ENCODE measurements at regions not wholly inside any gene's neighbourhood (a gene's known extent, or its start where the extent isn't known, plus 50 kb on each side); places are given as distances from the start of the nearest gene placed in this dataset.

DNA sequence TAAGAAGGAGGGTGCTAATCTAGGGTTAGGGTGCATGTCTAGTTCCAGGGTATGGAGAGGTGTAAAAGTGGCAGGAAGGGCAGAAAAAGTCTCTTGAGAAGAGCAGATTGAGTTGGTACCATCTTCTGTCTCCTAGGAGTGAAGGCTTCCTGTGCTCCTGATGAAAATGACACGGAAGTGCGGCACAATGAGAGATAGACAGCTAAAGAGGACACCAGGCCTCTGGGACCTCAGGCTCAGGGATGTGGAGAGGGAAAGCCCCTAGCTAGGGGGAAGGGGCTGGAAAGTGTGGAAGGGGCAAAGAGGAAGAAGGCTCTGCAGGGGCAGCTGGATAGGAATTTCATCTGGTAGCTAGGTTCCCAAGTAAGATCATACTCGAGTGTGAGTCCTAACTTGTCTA is 498.3 kb upstream of the EEF2KMT start:
- DNase-seq (ENCODE audit: low spot score) = no peak

GRCh38 chr16:5590416-5590815 is 492.8 kb upstream of the EEF2KMT start:
- no peak for DNase-seq (ENCODE audit: low spot score)

DNA sequence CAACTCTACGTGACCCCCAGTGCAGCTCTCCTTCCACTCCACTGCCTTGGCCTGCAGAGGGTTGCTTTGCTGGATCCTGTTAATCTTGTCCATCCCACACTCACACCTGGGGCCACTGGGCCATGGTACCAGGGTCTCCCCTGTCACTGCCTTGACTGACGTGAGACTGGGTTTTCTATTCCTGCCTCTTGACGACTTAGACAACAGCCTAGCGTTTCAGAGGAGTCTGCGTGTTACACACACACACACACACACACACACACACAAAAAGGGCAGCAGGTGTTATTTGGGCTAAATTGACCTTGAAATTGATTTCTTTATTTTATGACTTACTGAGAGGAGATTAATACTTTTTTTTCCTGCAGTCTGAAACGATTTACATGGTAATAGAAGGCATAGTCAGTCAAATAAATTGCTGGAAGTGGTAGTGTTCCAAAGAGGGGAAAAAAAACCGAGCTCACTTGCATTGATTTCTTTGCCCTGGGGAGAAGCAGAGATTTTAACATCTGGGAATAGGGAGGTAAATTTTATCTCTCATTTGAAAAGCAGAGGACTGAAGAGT is 492.3 kb upstream of the EEF2KMT start:
- DNase-seq (ENCODE audit: low spot score) = no peak

- DNase-seq (ENCODE audit: low spot score) = no peak
These were observed 486.5 kb upstream of the EEF2KMT start for GRCh38 chr16:5584109-5584508.

GRCh38 chr16:5582529-5582928 is 484.9 kb upstream of the EEF2KMT start:
- no peak for DNase-seq (ENCODE audit: low spot score)

- DNase-seq (ENCODE audit: low spot score) = no peak
These were observed 484.3 kb upstream of the EEF2KMT start for GRCh38 chr16:5581908-5582307.

DNA sequence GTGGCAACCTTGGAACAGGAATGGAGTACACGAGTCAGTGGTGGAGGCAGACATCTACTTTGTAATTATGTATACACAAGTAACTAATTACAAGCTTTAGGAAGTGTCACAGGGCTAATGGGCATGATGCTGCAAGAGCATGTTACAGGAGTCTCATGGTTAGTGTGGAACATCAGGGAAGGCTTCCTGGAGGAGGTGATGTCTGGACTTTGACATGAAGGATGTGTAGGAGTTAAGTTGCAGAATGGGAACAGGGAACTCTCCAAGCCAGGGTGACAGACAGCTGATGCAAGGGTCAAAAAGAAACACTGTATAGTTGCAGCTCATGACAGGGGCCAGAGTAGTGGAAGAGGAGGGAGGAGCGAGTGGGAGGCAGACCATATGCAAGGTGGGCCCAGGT is 483.8 kb upstream of the EEF2KMT start:
- DNase-seq (ENCODE audit: low spot score) = no peak

GRCh38 chr16:5580772-5581171 is 483.2 kb upstream of the EEF2KMT start:
- DNase-seq (ENCODE audit: low spot score) = no peak

DNA sequence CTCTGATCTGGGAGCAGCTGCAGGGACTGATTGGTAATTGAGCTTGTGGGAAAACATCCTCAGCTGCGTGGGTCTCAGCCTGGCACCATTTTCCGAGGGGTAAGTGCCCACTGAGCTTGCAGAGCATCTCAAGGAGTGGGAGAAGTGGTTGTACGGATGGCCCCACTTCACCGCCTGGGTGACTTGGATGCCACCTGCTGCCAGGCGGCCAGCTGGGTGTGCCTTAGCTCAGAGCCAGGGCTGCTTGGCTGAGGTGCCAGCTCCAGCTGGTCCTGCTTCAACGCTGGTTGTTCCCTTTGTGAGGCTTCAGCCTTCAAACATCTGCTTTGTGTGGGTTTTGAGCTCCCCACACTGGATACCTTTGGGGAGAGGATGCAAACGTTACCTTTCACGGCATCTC is 482.7 kb upstream of the EEF2KMT start:
- no peak for DNase-seq (ENCODE audit: low spot score)

- DNase-seq (ENCODE audit: low spot score) = no peak
These were observed 481.4 kb upstream of the EEF2KMT start for GRCh38 chr16:5578980-5579379.

DNA sequence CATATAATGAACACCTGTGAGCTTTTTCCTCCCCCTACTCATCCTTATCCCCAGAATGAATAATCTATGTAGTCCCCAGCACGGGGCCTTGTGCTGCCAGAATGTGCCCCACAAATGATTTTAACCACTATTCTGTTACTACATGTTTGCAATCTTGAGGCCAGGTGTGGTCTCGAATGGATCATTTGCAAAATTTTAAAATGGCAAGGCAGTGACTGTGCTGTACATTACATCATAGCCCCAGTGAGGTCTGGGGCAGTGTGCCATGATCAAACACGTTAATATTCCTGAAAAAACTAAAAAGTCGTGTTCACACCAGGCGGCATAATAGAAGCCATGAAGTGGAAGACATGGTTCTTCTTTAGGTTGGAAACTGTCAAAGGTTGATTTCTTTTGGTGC is 479.9 kb upstream of the EEF2KMT start:
- DNase-seq (ENCODE audit: low spot score) = no peak

- no peak for DNase-seq (ENCODE audit: low spot score)
These were observed 478.2 kb upstream of the EEF2KMT start for GRCh38 chr16:5575646-5576245.

DNA sequence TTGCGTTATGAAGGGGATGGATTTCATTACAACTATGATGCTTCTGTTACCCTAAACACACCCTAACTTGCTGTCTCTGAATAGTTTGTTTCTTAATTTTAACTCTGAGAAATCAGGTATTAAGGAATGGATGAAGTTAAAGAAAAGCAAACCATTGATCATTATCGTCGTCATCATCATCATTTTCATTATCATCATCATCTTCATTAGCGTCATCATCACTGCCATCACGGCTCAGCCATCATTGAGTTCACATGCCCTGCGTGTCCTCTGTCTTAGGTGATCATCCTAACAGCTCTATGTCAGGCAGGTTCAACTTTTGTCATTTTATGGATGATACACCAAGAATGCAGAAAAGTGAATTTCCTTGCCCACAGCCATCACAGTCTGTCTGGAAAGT is 477.5 kb upstream of the EEF2KMT start:
- no peak for DNase-seq (ENCODE audit: low spot score)

- DNase-seq (ENCODE audit: low spot score) = no peak
These were observed 474.5 kb upstream of the EEF2KMT start for GRCh38 chr16:5572056-5572455.

DNA sequence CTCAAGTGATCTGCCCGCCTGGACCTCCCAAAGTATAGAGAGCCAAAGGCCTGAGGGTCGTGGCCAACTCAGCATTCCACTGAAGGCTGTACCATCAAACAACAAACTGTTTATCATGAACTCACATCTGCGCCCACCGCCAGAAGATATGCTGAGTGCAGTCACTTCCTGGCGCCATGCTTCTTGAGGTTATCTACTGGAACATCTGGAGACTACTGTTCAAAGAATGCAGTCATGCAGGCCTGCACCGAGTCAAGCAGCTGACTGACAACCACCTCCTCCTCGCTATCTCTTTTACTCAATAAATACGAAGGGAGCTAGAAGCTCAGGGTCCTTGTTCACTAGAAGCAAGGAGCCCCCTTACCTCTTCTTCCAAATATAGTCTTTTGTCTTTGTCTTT is 473.9 kb upstream of the EEF2KMT start:
- no peak for DNase-seq (ENCODE audit: low spot score)

- DNase-seq (ENCODE audit: low spot score) = no peak
These were observed 464.2 kb upstream of the EEF2KMT start for GRCh38 chr16:5561800-5562199.

DNA sequence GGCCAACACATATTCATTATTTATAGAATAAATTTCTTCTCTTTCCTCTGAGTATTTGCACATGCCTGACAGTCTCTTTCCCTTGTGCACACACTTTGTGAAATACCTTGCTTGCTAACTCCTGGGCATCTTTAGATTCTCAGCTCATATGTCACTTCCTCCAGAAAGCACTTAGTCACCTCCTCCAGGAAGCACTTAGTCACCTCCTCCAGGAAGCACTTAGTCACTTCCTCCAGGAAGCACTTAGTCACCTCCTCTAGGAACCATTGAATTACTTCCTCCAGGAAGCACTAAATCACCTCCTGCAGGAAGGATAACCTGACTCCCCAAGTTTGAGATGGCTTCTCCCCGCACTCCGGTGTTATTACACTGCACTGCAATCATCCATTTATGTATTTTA is 462.5 kb upstream of the EEF2KMT start:
- DNase-seq (ENCODE audit: low spot score) = no peak

GRCh38 chr16:5557966-5558365 is 460.4 kb upstream of the EEF2KMT start:
- no peak for DNase-seq (ENCODE audit: low spot score)

GRCh38 chr16:5557448-5557847 is 459.9 kb upstream of the EEF2KMT start:
- no peak for DNase-seq (ENCODE audit: low spot score)

GRCh38 chr16:5556158-5556810 is 458.7 kb upstream of the EEF2KMT start:
- DNase-seq (ENCODE audit: low spot score) = no peak

DNA sequence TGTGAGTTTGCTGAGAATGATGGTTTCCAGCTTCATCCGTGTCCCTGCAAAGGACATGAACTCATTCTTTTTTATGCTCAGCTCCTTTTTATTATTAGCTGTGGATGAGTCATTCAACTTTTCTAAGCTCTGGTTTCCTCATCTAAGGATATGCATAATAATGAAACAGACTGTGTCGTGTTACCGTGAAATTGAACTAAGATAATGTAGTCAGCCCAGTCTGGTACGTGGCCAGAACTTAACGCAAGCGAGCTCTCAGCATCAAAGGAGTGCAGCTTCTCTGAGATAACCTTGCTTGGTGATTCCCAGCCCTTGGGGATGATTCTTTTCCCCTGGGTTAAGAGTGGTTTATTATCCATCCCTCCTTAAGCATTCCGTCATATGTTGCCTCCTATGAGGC is 454.3 kb upstream of the EEF2KMT start:
- no peak for DNase-seq (ENCODE audit: low spot score)

- no peak for DNase-seq (ENCODE audit: low spot score)
These were observed 452.2 kb upstream of the EEF2KMT start for GRCh38 chr16:5549802-5550201.

GRCh38 chr16:5541356-5541755 is 443.8 kb upstream of the EEF2KMT start:
- no peak for DNase-seq (ENCODE audit: low spot score)

GRCh38 chr16:5537347-5537746 is 439.8 kb upstream of the EEF2KMT start:
- no peak for DNase-seq (ENCODE audit: low spot score)

All from ecto neural progenitor cell (in vitro differentiated cells).